CD4-positive, CD25-positive, alpha-beta regulatory T cell (primary cell): ENCODE measurements at regions not wholly inside any gene's neighbourhood (a gene's known extent, or its start where the extent isn't known, plus 50 kb on each side); places are given as distances from the start of the nearest gene placed in this dataset.

ENCODE experiments used
- ATAC-seq, 2 donors: fragments of 150-1000 bp; cut with Tn5 transposase; one replicate each; pipeline ENCODE4 v1.10.0; 2021; ENCODE audit warnings: low read depth in 2 of 2, moderate number of reproducible peaks in 2 of 2, moderate library complexity in 1 of 2
- DNase-seq, 3 donors: peaks; one replicate each; pipeline versions ENCODE4 v3.0.0 to v3.0.0-alpha.2; 2012 to 2022; ENCODE audit warnings: mixed read lengths in 1 of 3
- H3K27ac ChIP-seq: one replicate; pipeline ENCODE4 v1.7.0; 2013; ENCODE audit warnings: mild to moderate bottlenecking, low read length; ENCODE audit not compliant: insufficient read depth, poor library complexity, severe bottlenecking
- H3K27me3 ChIP-seq: one replicate; pipeline ENCODE4 v1.7.0; 2013; ENCODE audit warnings: low read length; ENCODE audit not compliant: control insufficient read depth, insufficient read depth
- H3K36me3 ChIP-seq: one replicate; pipeline ENCODE4 v1.7.0; 2013; ENCODE audit warnings: mild to moderate bottlenecking, low read length, moderate library complexity; ENCODE audit not compliant: control insufficient read depth, insufficient read depth
- H3K4me1 ChIP-seq: 2 replicates; pipeline ENCODE4 v1.7.0; 2013; ENCODE audit warnings: mild to moderate bottlenecking, low read length; ENCODE audit not compliant: insufficient read depth, control insufficient read depth, poor library complexity, severe bottlenecking
- H3K4me3 ChIP-seq: one replicate; pipeline ENCODE4 v1.7.0; 2013; ENCODE audit warnings: low read depth, mild to moderate bottlenecking, low read length, moderate library complexity
- H3K9me3 ChIP-seq, 2 experiments: 1 replicate in 1 of 2; 2 replicates in 1 of 2; pipeline ENCODE4 v1.7.0; 2013; ENCODE audit warnings: low read length in 2 of 2, mild to moderate bottlenecking in 1 of 2, moderate library complexity in 1 of 2; ENCODE audit not compliant: control insufficient read depth in 2 of 2
- H3K27ac Mint-ChIP-seq, 3 donors: one replicate each; pipeline ENCODE4 v1.8.0; 2020 to 2022; ENCODE audit warnings: mild to moderate bottlenecking in 3 of 3, mixed read lengths in 3 of 3, moderate library complexity in 2 of 3
- H3K27me3 Mint-ChIP-seq: one replicate; pipeline ENCODE4 v1.8.0; 2022; ENCODE audit warnings: mild to moderate bottlenecking, mixed read lengths
- H3K36me3 Mint-ChIP-seq: one replicate; pipeline ENCODE4 v1.8.0; 2020; ENCODE audit warnings: mixed read lengths
- H3K4me1 Mint-ChIP-seq, 4 donors: one replicate each; pipeline ENCODE4 v1.8.0; 2020 to 2022; ENCODE audit warnings: mixed read lengths in 4 of 4, mild to moderate bottlenecking in 1 of 4
- H3K4me3 Mint-ChIP-seq, 4 donors: one replicate each; pipeline ENCODE4 v1.8.0; 2020 to 2022; ENCODE audit warnings: mild to moderate bottlenecking in 4 of 4, mixed read lengths in 4 of 4, moderate library complexity in 3 of 4
- H3K9me3 Mint-ChIP-seq, 7 donors: one replicate each; pipeline ENCODE4 v1.8.0; 2020 to 2022; ENCODE audit warnings: mixed read lengths in 7 of 7, mild to moderate bottlenecking in 3 of 7, moderate library complexity in 2 of 7

- H3K36me3 Mint-ChIP-seq: no peaks in the 10 kb centered on the region
- ATAC-seq (no peak), DNase-seq (no peak)
- H3K36me3 ChIP-seq: no peaks in the 10 kb centered on the region
- no peaks in the 10 kb centered on the region for H3K9me3 ChIP-seq
- no peaks in the 10 kb centered on the region for H3K27me3 Mint-ChIP-seq
- H3K9me3 Mint-ChIP-seq: peaks cover 0 to 1% (median 0%) of the 10 kb centered on the region in 7 donors
- no peak overlapping the region for H3K4me3 Mint-ChIP-seq
- H3K27ac Mint-ChIP-seq: no peak overlapping the region
- H3K27ac ChIP-seq: no peak overlapping the region
- H3K4me3 ChIP-seq: no peak overlapping the region
- H3K4me1 ChIP-seq: no peaks in the 10 kb centered on the region
- no peaks in the 10 kb centered on the region for H3K4me1 Mint-ChIP-seq
- peaks cover 2% of the 10 kb centered on the region for H3K27me3 ChIP-seq
These were observed 65.2 kb upstream of the EMX2 start for GRCh38 chr10:117477211-117477947.

GRCh38 chr10:117476716-117477115 lies 65.8 kb upstream of the EMX2 start:
- H3K27ac Mint-ChIP-seq: no peak overlapping the region
- H3K4me3 Mint-ChIP-seq: no peak overlapping the region
- Histone ChIP-seq H3K27me3 (peaks cover 2% of the 10 kb centered on the region), H3K4me1 (no peaks in the 10 kb centered on the region), H3K4me3 (no peak overlapping the region), H3K9me3 (no peaks in the 10 kb centered on the region), H3K36me3 (no peaks in the 10 kb centered on the region), H3K27ac (no peak overlapping the region)
- no peaks in the 10 kb centered on the region for H3K36me3 Mint-ChIP-seq
- H3K27me3 Mint-ChIP-seq: peaks cover 3% of the 10 kb centered on the region
- no peak for DNase-seq
- H3K9me3 Mint-ChIP-seq: peaks cover 0 to 2% (median 0%) of the 10 kb centered on the region in 7 donors
- no peak for ATAC-seq
- H3K4me1 Mint-ChIP-seq: no peaks in the 10 kb centered on the region

- H3K4me1 Mint-ChIP-seq: no peaks in the 10 kb centered on the region
- H3K4me3 Mint-ChIP-seq: no peak overlapping the region
- no peaks in the 10 kb centered on the region for H3K36me3 Mint-ChIP-seq
- H3K27me3 ChIP-seq: peaks cover 2% of the 10 kb centered on the region
- H3K27me3 Mint-ChIP-seq: peaks cover 6% of the 10 kb centered on the region
- no peak overlapping the region for H3K27ac Mint-ChIP-seq
- peaks cover 0 to 2% (median 0%) of the 10 kb centered on the region in 7 donors for H3K9me3 Mint-ChIP-seq
- no peaks in the 10 kb centered on the region for H3K9me3 ChIP-seq
- no peak for ATAC-seq
- H3K4me3 ChIP-seq: no peak overlapping the region
- no peaks in the 10 kb centered on the region for H3K4me1 ChIP-seq
- no peak overlapping the region for H3K27ac ChIP-seq
- DNase-seq: no peak
- H3K36me3 ChIP-seq: no peaks in the 10 kb centered on the region
These were observed 66.3 kb upstream of the EMX2 start for GRCh38 chr10:117476281-117476680.

- Mint-ChIP-seq H3K4me3 (peak overlapping the region in 1 of 4 donors; percentile 8), H3K4me1 (no peaks in the 10 kb centered on the region), H3K27ac (peak overlapping the region in 1 of 3 donors; percentile 45), H3K36me3 (no peaks in the 10 kb centered on the region), H3K27me3 (peaks cover 6% of the 10 kb centered on the region), H3K9me3 (peaks cover 0 to 2% (median 0%) of the 10 kb centered on the region in 7 donors)
- Histone ChIP-seq H3K36me3 (no peaks in the 10 kb centered on the region), H3K4me3 (no peak overlapping the region), H3K9me3 (no peaks in the 10 kb centered on the region), H3K27me3 (no peaks in the 10 kb centered on the region), H3K27ac (no peak overlapping the region), H3K4me1 (no peaks in the 10 kb centered on the region)
- no peak for ATAC-seq
- DNase-seq: no peak
These were observed 69.7 kb upstream of the EMX2 start for GRCh38 chr10:117472872-117473271.

- Histone ChIP-seq H3K36me3 (no peaks in the 10 kb centered on the region), H3K27ac (no peak overlapping the region), H3K9me3 (no peaks in the 10 kb centered on the region), H3K4me1 (no peaks in the 10 kb centered on the region), H3K27me3 (no peaks in the 10 kb centered on the region), H3K4me3 (no peak overlapping the region)
- ATAC-seq (no peak), DNase-seq (no peak)
- H3K27me3 Mint-ChIP-seq: peaks cover 6% of the 10 kb centered on the region
- H3K4me3 Mint-ChIP-seq: no peak overlapping the region
- no peak overlapping the region for H3K27ac Mint-ChIP-seq
- H3K4me1 Mint-ChIP-seq: no peaks in the 10 kb centered on the region
- peaks cover 0 to 2% (median 0%) of the 10 kb centered on the region in 7 donors for H3K9me3 Mint-ChIP-seq
- no peaks in the 10 kb centered on the region for H3K36me3 Mint-ChIP-seq
These were observed 71.1 kb upstream of the EMX2 start for GRCh38 chr10:117471344-117471874.

GRCh38 chr10:117470733-117471132 lies 71.8 kb upstream of the EMX2 start:
- no peak for ATAC-seq
- Histone ChIP-seq H3K4me1 (no peaks in the 10 kb centered on the region), H3K27ac (no peak overlapping the region), H3K27me3 (no peaks in the 10 kb centered on the region), H3K9me3 (no peaks in the 10 kb centered on the region), H3K36me3 (no peaks in the 10 kb centered on the region), H3K4me3 (no peak overlapping the region)
- H3K4me1 Mint-ChIP-seq: no peaks in the 10 kb centered on the region
- no peaks in the 10 kb centered on the region for H3K36me3 Mint-ChIP-seq
- peaks cover 0 to 2% (median 0%) of the 10 kb centered on the region in 7 donors for H3K9me3 Mint-ChIP-seq
- peaks cover 6% of the 10 kb centered on the region for H3K27me3 Mint-ChIP-seq
- H3K27ac Mint-ChIP-seq: no peak overlapping the region
- no peak for DNase-seq
- no peak overlapping the region for H3K4me3 Mint-ChIP-seq

GRCh38 chr10:117468665-117469064 lies 73.9 kb upstream of the EMX2 start:
- no peak overlapping the region for H3K4me3 ChIP-seq
- Mint-ChIP-seq H3K27me3 (peaks cover 6% of the 10 kb centered on the region), H3K4me3 (no peak overlapping the region), H3K9me3 (peaks cover 0 to 2% (median 0%) of the 10 kb centered on the region in 7 donors), H3K4me1 (no peaks in the 10 kb centered on the region), H3K36me3 (no peaks in the 10 kb centered on the region), H3K27ac (no peak overlapping the region)
- ATAC-seq: no peak
- no peak overlapping the region for H3K27ac ChIP-seq
- DNase-seq: no peak
- H3K36me3 ChIP-seq: no peaks in the 10 kb centered on the region
- no peaks in the 10 kb centered on the region for H3K27me3 ChIP-seq
- H3K9me3 ChIP-seq: no peaks in the 10 kb centered on the region
- no peaks in the 10 kb centered on the region for H3K4me1 ChIP-seq

GRCh38 chr10:117464176-117464575 lies 78.4 kb upstream of the EMX2 start:
- H3K4me1 Mint-ChIP-seq: no peaks in the 10 kb centered on the region

More at GRCh38 chr10:117464176-117464575, 78.4 kb upstream of the EMX2 start:
- Mint-ChIP-seq H3K4me3 (no peak overlapping the region), H3K27me3 (no peaks in the 10 kb centered on the region), H3K9me3 (peaks cover 0 to 4% (median 0%) of the 10 kb centered on the region in 7 donors), H3K27ac (no peak overlapping the region), H3K36me3 (no peaks in the 10 kb centered on the region)
- Histone ChIP-seq H3K9me3 (no peaks in the 10 kb centered on the region), H3K4me3 (no peak overlapping the region), H3K36me3 (no peaks in the 10 kb centered on the region), H3K27ac (no peak overlapping the region), H3K27me3 (no peaks in the 10 kb centered on the region), H3K4me1 (no peaks in the 10 kb centered on the region)
- no peak for ATAC-seq
- DNase-seq: no peak
